ENCODE measurements at regions not wholly inside any gene's neighbourhood (a gene's known extent, or its start where the extent isn't known, plus 50 kb on each side); places are given as distances from the start of the nearest gene placed in this dataset.

- no peaks in the 10 kb centered on the region for H3K36me3 ChIP-seq (ENCODE audit: low read depth)
- DNase-seq (no peak), ATAC-seq (no peak)
- H3K4me3 ChIP-seq, result no peak overlapping the region
- TF ChIP-seq, protein P1, sequence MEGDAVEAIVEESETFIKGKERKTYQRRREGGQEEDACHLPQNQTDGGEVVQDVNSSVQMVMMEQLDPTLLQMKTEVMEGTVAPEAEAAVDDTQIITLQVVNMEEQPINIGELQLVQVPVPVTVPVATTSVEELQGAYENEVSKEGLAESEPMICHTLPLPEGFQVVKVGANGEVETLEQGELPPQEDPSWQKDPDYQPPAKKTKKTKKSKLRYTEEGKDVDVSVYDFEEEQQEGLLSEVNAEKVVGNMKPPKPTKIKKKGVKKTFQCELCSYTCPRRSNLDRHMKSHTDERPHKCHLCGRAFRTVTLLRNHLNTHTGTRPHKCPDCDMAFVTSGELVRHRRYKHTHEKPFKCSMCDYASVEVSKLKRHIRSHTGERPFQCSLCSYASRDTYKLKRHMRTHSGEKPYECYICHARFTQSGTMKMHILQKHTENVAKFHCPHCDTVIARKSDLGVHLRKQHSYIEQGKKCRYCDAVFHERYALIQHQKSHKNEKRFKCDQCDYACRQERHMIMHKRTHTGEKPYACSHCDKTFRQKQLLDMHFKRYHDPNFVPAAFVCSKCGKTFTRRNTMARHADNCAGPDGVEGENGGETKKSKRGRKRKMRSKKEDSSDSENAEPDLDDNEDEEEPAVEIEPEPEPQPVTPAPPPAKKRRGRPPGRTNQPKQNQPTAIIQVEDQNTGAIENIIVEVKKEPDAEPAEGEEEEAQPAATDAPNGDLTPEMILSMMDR (IDR thresholded peaks at IDR 0.05), result no peak
- intact Hi-C loops (cut with DNase I, micrococcal nuclease), result no loop called here
- no peaks in the 10 kb centered on the region for H3K4me1 ChIP-seq (ENCODE audit: low read depth)
- H3K9me3 ChIP-seq, result no peaks in the 10 kb centered on the region
These were observed 158.8 kb upstream of the LHX1 start for GRCh38 chr17:36778448-36778847.

DNA sequence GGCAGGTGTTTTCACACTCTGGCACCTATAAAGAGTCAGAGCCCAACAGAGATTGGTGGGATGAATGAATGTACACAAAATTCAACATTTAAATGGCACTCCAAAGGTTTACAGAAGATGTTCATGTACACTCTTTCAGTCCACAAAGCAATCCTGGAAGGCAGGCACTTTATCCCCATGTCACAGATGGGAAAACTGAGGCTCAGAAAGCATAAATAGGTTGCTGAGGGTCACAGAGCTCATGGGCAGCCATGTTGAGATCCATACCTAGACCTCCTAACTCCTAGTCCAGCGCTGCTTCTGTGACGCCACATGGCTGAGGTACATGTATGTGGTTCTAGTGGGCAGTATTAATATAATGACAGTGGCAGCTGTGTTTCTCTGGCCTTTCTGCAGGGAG, 157.7 kb upstream of the LHX1 start:
- intact Hi-C loops (cut with DNase I, micrococcal nuclease), result no loop called here
- no peak for DNase-seq
- TF ChIP-seq, protein P1 (IDR thresholded peaks at IDR 0.05), result no peak
- H3K9me3 ChIP-seq, result no peaks in the 10 kb centered on the region
- no peak for ATAC-seq
- H3K36me3 ChIP-seq (ENCODE audit: low read depth), result no peaks in the 10 kb centered on the region
- H3K4me3 ChIP-seq, result no peak overlapping the region
- no peaks in the 10 kb centered on the region for H3K4me1 ChIP-seq (ENCODE audit: low read depth)

DNA sequence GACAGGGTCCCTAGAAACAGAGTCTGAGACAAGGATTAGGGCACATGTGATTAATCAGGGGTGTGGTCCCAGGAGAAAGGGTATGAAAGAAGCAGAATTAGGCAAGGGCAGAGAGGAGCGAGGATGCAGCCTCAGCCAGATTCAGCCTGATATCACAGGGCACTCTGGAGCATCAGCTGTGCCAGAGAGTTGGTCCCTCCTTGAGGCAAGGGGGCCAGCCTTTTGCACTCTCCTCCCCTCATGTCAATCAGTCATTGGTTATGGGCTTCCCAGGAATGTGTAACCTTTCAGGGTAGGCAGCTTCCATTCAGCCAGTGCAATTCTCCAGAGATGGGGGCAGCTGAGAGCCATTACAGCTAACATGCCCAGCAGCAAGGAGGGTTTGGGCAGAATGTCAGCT, 152.6 kb upstream of the LHX1 start:
- H3K36me3 ChIP-seq (ENCODE audit: low read depth), result no peaks in the 10 kb centered on the region
- H3K4me3 ChIP-seq, result no peak overlapping the region
- intact Hi-C loops (cut with DNase I, micrococcal nuclease), result no loop called here
- no peaks in the 10 kb centered on the region for H3K4me1 ChIP-seq (ENCODE audit: low read depth)
- TF ChIP-seq, protein P1 (IDR thresholded peaks at IDR 0.05), result no peak
- ATAC-seq (no peak), DNase-seq (no peak)
- no peaks in the 10 kb centered on the region for H3K9me3 ChIP-seq

DNA sequence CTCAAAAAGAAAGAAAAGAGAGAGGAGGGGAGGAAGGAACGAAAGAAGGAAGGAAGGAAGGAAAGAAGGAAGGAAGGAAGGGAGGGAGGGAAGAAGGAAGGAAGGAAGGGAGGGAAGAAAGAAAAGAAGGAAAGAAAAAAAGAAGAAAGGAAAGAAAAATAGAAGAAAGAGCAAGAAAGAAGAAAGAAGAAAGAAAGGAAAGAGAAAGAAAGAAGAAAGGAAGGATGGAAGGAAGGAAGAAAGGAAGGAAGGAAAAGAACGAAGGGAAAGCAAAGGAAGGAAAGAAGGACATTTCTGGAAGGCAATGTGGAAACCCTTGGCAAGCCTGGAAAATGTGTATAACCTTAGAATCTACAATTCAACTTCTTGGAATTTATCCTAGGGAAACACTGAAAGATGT, 150.4 kb upstream of the LHX1 start:
- no peaks in the 10 kb centered on the region for H3K9me3 ChIP-seq
- no peak for DNase-seq
- TF ChIP-seq, protein P1 (IDR thresholded peaks at IDR 0.05), result no peak
- H3K36me3 ChIP-seq (ENCODE audit: low read depth), result no peaks in the 10 kb centered on the region
- H3K4me1 ChIP-seq (ENCODE audit: low read depth), result no peaks in the 10 kb centered on the region
- no peak overlapping the region for H3K4me3 ChIP-seq
- no peak for ATAC-seq
- intact Hi-C loops (cut with DNase I, micrococcal nuclease), result no loop called here

- H3K36me3 ChIP-seq (ENCODE audit: low read depth), result no peaks in the 10 kb centered on the region
- no peak for ATAC-seq
- H3K9me3 ChIP-seq, result no peaks in the 10 kb centered on the region
- H3K4me3 ChIP-seq, result no peak overlapping the region
- TF ChIP-seq, protein P1 (IDR thresholded peaks at IDR 0.05), result no peak
- DNase-seq, result no peak
- H3K4me1 ChIP-seq (ENCODE audit: low read depth), result no peaks in the 10 kb centered on the region
- intact Hi-C loops (cut with DNase I, micrococcal nuclease), result no loop called here
These were observed 145.9 kb upstream of the LHX1 start for GRCh38 chr17:36791150-36791941.
